K562 (cell line): ENCODE measurements at regions not wholly inside any gene's neighbourhood (a gene's known extent, or its start where the extent isn't known, plus 50 kb on each side); places are given as distances from the start of the nearest gene placed in this dataset.

Source experiments
- CHD4 ChIP-seq: fragments of 200-600 bp; sonication (generic); IDR thresholded peaks from 3 replicates; pipeline ENCODE4 v1.6.1; 2012; ENCODE audit warnings: low read depth, mild to moderate bottlenecking, mixed read lengths, low read length, inconsistent platforms; ENCODE audit not compliant: insufficient read depth, insufficient replicate concordance, poor library complexity, severe bottlenecking
- HNRNPH1 ChIP-seq: fragments of 200-400 bp; formaldehyde crosslinking; optimal IDR thresholded peaks from 2 replicates; pipeline ENCODE3; 2017; ENCODE audit warnings: low read depth, mild to moderate bottlenecking, low read length, moderate library complexity
- MAFG ChIP-seq: fragments of 450-650 bp; conservative IDR thresholded peaks from 2 replicates; pipeline ENCODE4 v1.6.1; 2016; ENCODE audit warnings: missing genetic modification characterization, missing compliant biosample characterization
- SOX6 ChIP-seq: fragments of 450-650 bp; IDR thresholded peaks from 2 replicates; pipeline ENCODE4 v1.6.1; 2014; ENCODE audit warnings: mild to moderate bottlenecking
- TF ChIP-seq, protein P1 (sequence below): sonication (generic); formaldehyde crosslinking; IDR thresholded peaks from 2 replicates; pipeline ENCODE4 v1.8.0; 2022; ENCODE audit warnings: mild to moderate bottlenecking, missing genetic modification reagents

DNA sequence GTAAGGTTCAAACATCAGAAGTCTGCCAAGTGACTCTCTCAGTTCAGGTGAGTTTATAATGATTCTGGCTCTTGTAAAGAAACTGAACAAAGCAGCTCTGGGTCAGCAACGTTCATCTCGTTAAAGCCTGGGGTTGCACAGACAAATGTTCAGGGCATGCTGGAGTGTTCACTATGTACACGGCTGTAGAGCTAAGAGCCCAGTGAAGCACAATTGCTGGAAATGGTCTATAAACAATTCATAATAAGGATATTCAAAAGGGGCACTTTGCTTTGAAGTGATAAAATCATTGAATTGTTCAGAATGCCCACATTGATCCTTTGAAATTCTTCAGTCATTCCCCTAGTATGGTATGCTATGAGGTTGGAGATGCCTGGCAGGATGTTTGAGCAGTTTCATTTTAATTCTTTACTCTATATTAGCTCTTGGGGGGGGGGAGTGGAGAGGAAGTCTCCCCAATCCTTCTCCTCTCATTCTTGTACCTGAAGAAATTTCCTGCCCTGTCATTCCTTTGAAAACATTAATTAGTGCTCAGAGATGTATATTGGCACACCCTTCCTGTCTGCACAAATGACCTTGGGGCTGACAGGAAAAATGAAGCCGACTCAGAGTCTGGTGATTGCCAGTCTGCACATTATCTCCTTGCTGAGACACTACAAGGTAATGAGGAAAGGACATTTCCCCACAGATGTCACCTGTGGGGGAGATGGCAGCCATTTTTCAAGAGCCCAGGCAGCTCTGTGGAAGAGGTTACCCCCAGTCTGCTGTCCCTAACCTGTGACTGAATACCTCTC, 145.5 kb downstream of the DLEU7 start (continued):
- TF ChIP-seq CHD4 (no peak), SOX6 (no peak), HNRNPH1 (no peak), MAFG (tag) (no peak)
- TF ChIP-seq, protein P1, sequence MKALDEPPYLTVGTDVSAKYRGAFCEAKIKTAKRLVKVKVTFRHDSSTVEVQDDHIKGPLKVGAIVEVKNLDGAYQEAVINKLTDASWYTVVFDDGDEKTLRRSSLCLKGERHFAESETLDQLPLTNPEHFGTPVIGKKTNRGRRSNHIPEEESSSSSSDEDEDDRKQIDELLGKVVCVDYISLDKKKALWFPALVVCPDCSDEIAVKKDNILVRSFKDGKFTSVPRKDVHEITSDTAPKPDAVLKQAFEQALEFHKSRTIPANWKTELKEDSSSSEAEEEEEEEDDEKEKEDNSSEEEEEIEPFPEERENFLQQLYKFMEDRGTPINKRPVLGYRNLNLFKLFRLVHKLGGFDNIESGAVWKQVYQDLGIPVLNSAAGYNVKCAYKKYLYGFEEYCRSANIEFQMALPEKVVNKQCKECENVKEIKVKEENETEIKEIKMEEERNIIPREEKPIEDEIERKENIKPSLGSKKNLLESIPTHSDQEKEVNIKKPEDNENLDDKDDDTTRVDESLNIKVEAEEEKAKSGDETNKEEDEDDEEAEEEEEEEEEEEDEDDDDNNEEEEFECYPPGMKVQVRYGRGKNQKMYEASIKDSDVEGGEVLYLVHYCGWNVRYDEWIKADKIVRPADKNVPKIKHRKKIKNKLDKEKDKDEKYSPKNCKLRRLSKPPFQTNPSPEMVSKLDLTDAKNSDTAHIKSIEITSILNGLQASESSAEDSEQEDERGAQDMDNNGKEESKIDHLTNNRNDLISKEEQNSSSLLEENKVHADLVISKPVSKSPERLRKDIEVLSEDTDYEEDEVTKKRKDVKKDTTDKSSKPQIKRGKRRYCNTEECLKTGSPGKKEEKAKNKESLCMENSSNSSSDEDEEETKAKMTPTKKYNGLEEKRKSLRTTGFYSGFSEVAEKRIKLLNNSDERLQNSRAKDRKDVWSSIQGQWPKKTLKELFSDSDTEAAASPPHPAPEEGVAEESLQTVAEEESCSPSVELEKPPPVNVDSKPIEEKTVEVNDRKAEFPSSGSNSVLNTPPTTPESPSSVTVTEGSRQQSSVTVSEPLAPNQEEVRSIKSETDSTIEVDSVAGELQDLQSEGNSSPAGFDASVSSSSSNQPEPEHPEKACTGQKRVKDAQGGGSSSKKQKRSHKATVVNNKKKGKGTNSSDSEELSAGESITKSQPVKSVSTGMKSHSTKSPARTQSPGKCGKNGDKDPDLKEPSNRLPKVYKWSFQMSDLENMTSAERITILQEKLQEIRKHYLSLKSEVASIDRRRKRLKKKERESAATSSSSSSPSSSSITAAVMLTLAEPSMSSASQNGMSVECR (CRISPR knock-in tag) = no peak
- TF ChIP-seq, all 486 proteins: peak for 0
